ENCODE measurements at regions not wholly inside any gene's neighbourhood (a gene's known extent, or its start where the extent isn't known, plus 50 kb on each side); places are given as distances from the start of the nearest gene placed in this dataset.

DNA sequence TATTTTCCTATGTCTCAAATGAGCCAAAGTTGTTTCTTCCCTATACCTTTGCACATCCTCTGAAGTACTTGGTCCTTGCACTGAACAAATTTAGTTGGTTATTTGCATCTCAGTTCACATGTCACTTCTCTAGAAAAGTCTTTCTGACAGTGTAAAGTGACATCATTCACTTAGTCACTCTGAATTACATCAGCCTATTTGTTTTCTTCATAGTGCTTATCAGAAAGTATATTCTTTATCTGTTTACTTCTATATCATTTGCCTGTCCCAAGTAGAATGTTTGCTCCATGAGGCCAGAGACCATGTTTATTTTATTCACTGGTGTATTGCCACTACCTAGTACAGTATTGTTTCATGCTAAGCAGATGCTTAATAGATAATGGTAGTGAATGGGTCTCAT, 173.7 kb downstream of the HNMT start:
- TF ChIP-seq, protein P1, sequence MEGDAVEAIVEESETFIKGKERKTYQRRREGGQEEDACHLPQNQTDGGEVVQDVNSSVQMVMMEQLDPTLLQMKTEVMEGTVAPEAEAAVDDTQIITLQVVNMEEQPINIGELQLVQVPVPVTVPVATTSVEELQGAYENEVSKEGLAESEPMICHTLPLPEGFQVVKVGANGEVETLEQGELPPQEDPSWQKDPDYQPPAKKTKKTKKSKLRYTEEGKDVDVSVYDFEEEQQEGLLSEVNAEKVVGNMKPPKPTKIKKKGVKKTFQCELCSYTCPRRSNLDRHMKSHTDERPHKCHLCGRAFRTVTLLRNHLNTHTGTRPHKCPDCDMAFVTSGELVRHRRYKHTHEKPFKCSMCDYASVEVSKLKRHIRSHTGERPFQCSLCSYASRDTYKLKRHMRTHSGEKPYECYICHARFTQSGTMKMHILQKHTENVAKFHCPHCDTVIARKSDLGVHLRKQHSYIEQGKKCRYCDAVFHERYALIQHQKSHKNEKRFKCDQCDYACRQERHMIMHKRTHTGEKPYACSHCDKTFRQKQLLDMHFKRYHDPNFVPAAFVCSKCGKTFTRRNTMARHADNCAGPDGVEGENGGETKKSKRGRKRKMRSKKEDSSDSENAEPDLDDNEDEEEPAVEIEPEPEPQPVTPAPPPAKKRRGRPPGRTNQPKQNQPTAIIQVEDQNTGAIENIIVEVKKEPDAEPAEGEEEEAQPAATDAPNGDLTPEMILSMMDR (IDR thresholded peaks at IDR 0.05) = no peak
- no peak for TF ChIP-seq POLR2A (IDR thresholded peaks at IDR 0.05)

Data from Peyer's patch (tissue), 4 donors.